ENCODE measurements at regions not wholly inside any gene's neighbourhood (a gene's known extent, or its start where the extent isn't known, plus 50 kb on each side); places are given as distances from the start of the nearest gene placed in this dataset.
"Not testable (repeated sequence)": the region's sequence is repeated elsewhere in the genome, so short reads cannot be mapped to it uniquely, and the experiment has no call there.

- no peak for DNase-seq (ENCODE audit: extremely low read depth in 1 of 11, low read depth in 9 of 11, low spot score in 4 of 11)
These were observed 211.3 kb downstream of the TMEM121 start for GRCh38 chr14:105737504-105738246.

- no peak for DNase-seq (ENCODE audit: extremely low read depth in 1 of 11, low read depth in 9 of 11, low spot score in 4 of 11)
These were observed 212.3 kb downstream of the TMEM121 start for GRCh38 chr14:105738638-105739037.

GRCh38 chr14:105739331-105740102, 213.1 kb downstream of the TMEM121 start:
- DNase-seq (ENCODE audit: extremely low read depth in 1 of 11, low read depth in 9 of 11, low spot score in 4 of 11): no peak

GRCh38 chr14:105740272-105740671, 213.9 kb downstream of the TMEM121 start:
- DNase-seq (ENCODE audit: extremely low read depth in 1 of 11, low read depth in 9 of 11, low spot score in 4 of 11): not testable (repeated sequence)

- DNase-seq (ENCODE audit: extremely low read depth in 1 of 11, low read depth in 9 of 11, low spot score in 4 of 11): not testable (repeated sequence)
These were observed 214.6 kb downstream of the TMEM121 start for GRCh38 chr14:105740961-105741360.

GRCh38 chr14:105741707-105742530, 215.5 kb downstream of the TMEM121 start:
- DNase-seq (ENCODE audit: extremely low read depth in 1 of 11, low read depth in 9 of 11, low spot score in 4 of 11): not testable (repeated sequence)

- no peak for DNase-seq (ENCODE audit: extremely low read depth in 1 of 11, low read depth in 9 of 11, low spot score in 4 of 11)
These were observed 216.1 kb downstream of the TMEM121 start for GRCh38 chr14:105742531-105742848.

- not testable (repeated sequence) for DNase-seq (ENCODE audit: extremely low read depth in 1 of 11, low read depth in 9 of 11, low spot score in 4 of 11)
These were observed 216.7 kb downstream of the TMEM121 start for GRCh38 chr14:105742904-105743701.

GRCh38 chr14:105744213-105744787, 217.9 kb downstream of the TMEM121 start:
- DNase-seq (ENCODE audit: extremely low read depth in 1 of 11, low read depth in 9 of 11, low spot score in 4 of 11): not testable (repeated sequence)

GRCh38 chr14:105745433-105746123, 219.2 kb downstream of the TMEM121 start:
- DNase-seq (ENCODE audit: extremely low read depth in 1 of 11, low read depth in 9 of 11, low spot score in 4 of 11): no peak

GRCh38 chr14:105746124-105746514, 219.7 kb downstream of the TMEM121 start:
- DNase-seq (ENCODE audit: extremely low read depth in 1 of 11, low read depth in 9 of 11, low spot score in 4 of 11): no peak

GRCh38 chr14:105746800-105747502, 220.6 kb downstream of the TMEM121 start:
- DNase-seq (ENCODE audit: extremely low read depth in 1 of 11, low read depth in 9 of 11, low spot score in 4 of 11): not testable (repeated sequence)

- not testable (repeated sequence) for DNase-seq (ENCODE audit: extremely low read depth in 1 of 11, low read depth in 9 of 11, low spot score in 4 of 11)
These were observed 221.3 kb downstream of the TMEM121 start for GRCh38 chr14:105747503-105748203.

- DNase-seq (ENCODE audit: extremely low read depth in 1 of 11, low read depth in 9 of 11, low spot score in 4 of 11): no peak
These were observed 221.8 kb downstream of the TMEM121 start for GRCh38 chr14:105748204-105748578.

- not testable (repeated sequence) for DNase-seq (ENCODE audit: extremely low read depth in 1 of 11, low read depth in 9 of 11, low spot score in 4 of 11)
These were observed 222.3 kb downstream of the TMEM121 start for GRCh38 chr14:105748710-105749109.

GRCh38 chr14:105749870-105750541, 223.6 kb downstream of the TMEM121 start:
- DNase-seq (ENCODE audit: extremely low read depth in 1 of 11, low read depth in 9 of 11, low spot score in 4 of 11): not testable (repeated sequence)

Measured in renal cortex interstitium (tissue), 11 donors.